GM21619 (cell line): ENCODE measurements at regions not wholly inside any gene's neighbourhood (a gene's known extent, or its start where the extent isn't known, plus 50 kb on each side); places are given as distances from the start of the nearest gene placed in this dataset.

ENCODE experiments used
- ATAC-seq: cut with Tn5 transposase; IDR thresholded peaks from one replicate; pipeline ENCODE4 v1.9.1; 2021; ENCODE audit not compliant: unreplicated experiment

DNA sequence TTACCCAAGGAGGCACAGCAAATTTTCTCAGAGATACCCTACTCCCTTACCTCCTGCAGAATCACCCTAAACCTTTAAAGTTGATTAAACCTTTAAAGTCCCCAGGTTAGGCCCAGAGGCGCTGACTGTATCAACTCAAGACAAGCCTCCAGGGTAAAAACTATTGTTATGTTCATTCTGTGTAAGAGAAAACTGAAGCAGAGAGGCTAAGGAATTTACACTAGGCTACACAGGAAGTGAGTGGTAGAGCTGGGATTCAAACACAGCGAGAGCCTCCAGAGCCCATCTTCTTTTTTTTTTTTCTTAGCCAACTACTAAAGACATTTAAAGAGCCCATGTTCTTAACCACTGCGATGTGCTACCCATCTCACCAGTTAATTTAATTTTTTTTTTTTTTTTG lies 56.3 kb upstream of the GRK3 start:
- ATAC-seq: no peak

GRCh38 chr22:25508761-25509321 lies 55.6 kb upstream of the GRK3 start:
- ATAC-seq: no peak

- ATAC-seq: no peak
Measured at GRCh38 chr22:25509374-25509791, 55.1 kb upstream of the GRK3 start.

GRCh38 chr22:25510876-25511275 lies 53.6 kb upstream of the GRK3 start:
- no peak for ATAC-seq

DNA sequence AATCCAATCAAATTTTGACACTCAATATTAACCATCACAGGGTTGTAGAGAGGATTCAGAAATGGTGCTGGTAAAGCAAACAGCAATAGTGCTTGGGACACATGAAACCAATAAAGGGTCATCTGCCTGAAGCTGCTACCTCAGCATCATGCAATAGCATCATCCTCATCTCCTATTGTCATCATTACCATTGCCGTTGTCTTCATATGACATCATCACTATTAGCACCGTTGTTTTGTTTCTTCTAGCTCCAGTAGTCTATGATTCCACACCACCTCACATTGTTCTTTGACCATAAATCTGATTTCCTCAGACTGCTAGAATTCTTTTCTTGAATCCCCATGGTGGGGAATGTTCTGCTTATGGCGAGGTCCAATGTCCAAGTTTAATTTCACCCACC lies 52.8 kb upstream of the GRK3 start:
- no peak for ATAC-seq

DNA sequence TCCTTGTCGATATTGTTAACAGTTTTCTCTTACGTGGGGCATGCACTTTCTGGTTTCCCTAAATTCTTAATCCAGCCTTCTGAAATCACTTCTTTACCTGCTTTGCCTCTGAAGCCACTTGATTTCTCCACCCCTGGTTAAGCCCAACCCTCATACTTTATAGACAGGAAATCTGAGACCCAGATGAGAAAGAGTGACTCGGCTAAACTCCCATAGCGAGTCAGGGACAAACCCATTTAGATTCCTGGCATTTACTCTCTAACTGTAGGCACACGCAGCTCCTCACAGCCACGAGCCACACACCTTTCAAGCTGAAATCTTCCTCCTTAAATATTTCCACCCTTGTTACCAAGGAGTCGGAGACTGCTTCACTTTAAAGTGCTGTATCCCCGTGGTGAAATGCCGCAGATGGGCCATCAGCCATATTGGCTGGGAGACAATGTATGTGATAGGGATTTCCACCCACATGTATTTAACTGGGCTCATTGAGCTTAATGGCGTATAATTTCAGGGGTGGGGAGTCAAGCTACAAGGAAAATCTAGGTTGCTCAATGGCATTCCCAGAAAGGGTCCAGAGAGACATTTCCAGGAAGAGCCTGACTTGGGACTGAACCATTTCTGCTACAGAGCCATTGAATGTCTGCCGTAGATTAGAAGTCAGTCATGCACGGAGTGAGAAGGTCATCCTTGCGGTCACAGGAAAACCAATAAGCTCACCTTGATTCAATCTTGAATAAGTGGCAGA lies 49.9 kb upstream of the GRK3 start:
- no peak for ATAC-seq
